Osteoblast (primary cell): ENCODE measurements at regions not wholly inside any gene's neighbourhood (a gene's known extent, or its start where the extent isn't known, plus 50 kb on each side); places are given as distances from the start of the nearest gene placed in this dataset.
A peak's percentile ranks its signal among the peaks of the same experiment; 100 is the strongest.

ENCODE experiments used
- DNase-seq: peaks from one replicate; pipeline ENCODE4 v3.0.0; 2011; ENCODE audit warnings: low spot score, mixed read lengths; ENCODE audit not compliant: insufficient read length; ENCODE audit errors: missing footprints
- H2AFZ ChIP-seq: 2 replicates; pipeline ENCODE4 v1.6.0; 2011; ENCODE audit warnings: mild to moderate bottlenecking, low read length
- H3K27ac ChIP-seq: 2 replicates; pipeline ENCODE4 v1.5.1; 2011; ENCODE audit warnings: mild to moderate bottlenecking, low read depth, low read length, moderate library complexity
- H3K27me3 ChIP-seq: 2 replicates; pipeline ENCODE4 v1.6.0; 2012; ENCODE audit warnings: mild to moderate bottlenecking, control low read depth, inconsistent platforms, low read length, moderate library complexity; ENCODE audit not compliant: insufficient read depth
- H3K36me3 ChIP-seq: 2 replicates; pipeline ENCODE4 v1.5.1; 2011; ENCODE audit warnings: mild to moderate bottlenecking, low read length, control low read depth, moderate library complexity; ENCODE audit not compliant: insufficient read depth
- H3K4me1 ChIP-seq: 2 replicates; pipeline ENCODE4 v1.5.1; 2011; ENCODE audit warnings: mild to moderate bottlenecking, low read length, control low read depth, moderate library complexity; ENCODE audit not compliant: insufficient read depth
- H3K4me2 ChIP-seq: 2 replicates; pipeline ENCODE4 v1.6.0; 2011; ENCODE audit warnings: mild to moderate bottlenecking, low read length; ENCODE audit not compliant: insufficient read depth
- H3K4me3 ChIP-seq: fragments of 200-600 bp; sonication (generic); 3 replicates; pipeline ENCODE4 v1.5.1; 2012; ENCODE audit warnings: mild to moderate bottlenecking, low read length, inconsistent platforms; ENCODE audit not compliant: insufficient read depth
- H3K79me2 ChIP-seq: 2 replicates; pipeline ENCODE4 v1.6.0; 2012; ENCODE audit warnings: mild to moderate bottlenecking, low read length, control low read depth, inconsistent platforms; ENCODE audit not compliant: insufficient read depth
- H3K9me3 ChIP-seq: 2 replicates; pipeline ENCODE4 v1.5.1; 2011; ENCODE audit warnings: low read depth, low read length, control low read depth
- H4K20me1 ChIP-seq: 2 replicates; pipeline ENCODE4 v1.6.0; 2012; ENCODE audit warnings: mild to moderate bottlenecking, low read length, control low read depth; ENCODE audit not compliant: insufficient read depth
- CTCF ChIP-seq: IDR thresholded peaks from 2 replicates; pipeline ENCODE4 v1.5.1; 2011; ENCODE audit warnings: mild to moderate bottlenecking, low read depth, low read length, moderate library complexity; ENCODE audit errors: extremely low read depth

- DNase-seq, result no peak
- H3K9me3 ChIP-seq, result no peaks in the 10 kb centered on the region
- no peak for TF ChIP-seq CTCF
- peak overlapping the region; percentile 40 for H3K27ac ChIP-seq
- H2AFZ ChIP-seq, result no peak overlapping the region
- H3K4me2 ChIP-seq, result no peak overlapping the region
- H4K20me1 ChIP-seq, result no peaks in the 10 kb centered on the region
- H3K4me1 ChIP-seq, result peaks cover 49% of the 10 kb centered on the region
- H3K36me3 ChIP-seq, result no peaks in the 10 kb centered on the region
- peaks cover 7% of the 10 kb centered on the region for H3K79me2 ChIP-seq
- no peak overlapping the region for H3K4me3 ChIP-seq
- H3K27me3 ChIP-seq, result no peaks in the 10 kb centered on the region
These were observed 218.0 kb upstream of the ZNF32 start for GRCh38 chr10:43866712-43867111.

- H4K20me1 ChIP-seq, result no peaks in the 10 kb centered on the region
- no peak overlapping the region for H2AFZ ChIP-seq
- no peaks in the 10 kb centered on the region for H3K36me3 ChIP-seq
- no peak for DNase-seq
- H3K27me3 ChIP-seq, result no peaks in the 10 kb centered on the region
- peaks cover 50% of the 10 kb centered on the region for H3K4me1 ChIP-seq
- H3K79me2 ChIP-seq, result peaks cover 7% of the 10 kb centered on the region
- no peak for TF ChIP-seq CTCF
- H3K27ac ChIP-seq, result no peak overlapping the region
- no peak overlapping the region for H3K4me2 ChIP-seq
- no peaks in the 10 kb centered on the region for H3K9me3 ChIP-seq
- no peak overlapping the region for H3K4me3 ChIP-seq
These were observed 216.8 kb upstream of the ZNF32 start for GRCh38 chr10:43865265-43866135.

GRCh38 chr10:43864656-43865055 is 216.0 kb upstream of the ZNF32 start:
- Histone ChIP-seq H3K4me1 (peaks cover 50% of the 10 kb centered on the region), H4K20me1 (no peaks in the 10 kb centered on the region), H3K9me3 (no peaks in the 10 kb centered on the region), H3K79me2 (peaks cover 6% of the 10 kb centered on the region), H3K36me3 (no peaks in the 10 kb centered on the region), H3K27ac (peak overlapping the region; percentile 93), H3K4me3 (no peak overlapping the region), H3K4me2 (no peak overlapping the region), H3K27me3 (no peaks in the 10 kb centered on the region), H2AFZ (no peak overlapping the region)
- no peak for DNase-seq
- TF ChIP-seq CTCF, result no peak

GRCh38 chr10:43863859-43864591 is 215.3 kb upstream of the ZNF32 start:
- no peaks in the 10 kb centered on the region for H4K20me1 ChIP-seq
- TF ChIP-seq CTCF, result no peak
- H2AFZ ChIP-seq, result no peak overlapping the region
- H3K79me2 ChIP-seq, result no peaks in the 10 kb centered on the region
- H3K9me3 ChIP-seq, result no peaks in the 10 kb centered on the region
- H3K36me3 ChIP-seq, result no peaks in the 10 kb centered on the region
- peak overlapping the region; percentile 93 for H3K27ac ChIP-seq
- H3K27me3 ChIP-seq, result no peaks in the 10 kb centered on the region
- H3K4me2 ChIP-seq, result no peak overlapping the region
- H3K4me1 ChIP-seq, result peaks cover 47% of the 10 kb centered on the region
- peak; percentile 93 for DNase-seq
- no peak overlapping the region for H3K4me3 ChIP-seq
